ENCODE measurements at regions not wholly inside any gene's neighbourhood (a gene's known extent, or its start where the extent isn't known, plus 50 kb on each side); places are given as distances from the start of the nearest gene placed in this dataset.

DNA sequence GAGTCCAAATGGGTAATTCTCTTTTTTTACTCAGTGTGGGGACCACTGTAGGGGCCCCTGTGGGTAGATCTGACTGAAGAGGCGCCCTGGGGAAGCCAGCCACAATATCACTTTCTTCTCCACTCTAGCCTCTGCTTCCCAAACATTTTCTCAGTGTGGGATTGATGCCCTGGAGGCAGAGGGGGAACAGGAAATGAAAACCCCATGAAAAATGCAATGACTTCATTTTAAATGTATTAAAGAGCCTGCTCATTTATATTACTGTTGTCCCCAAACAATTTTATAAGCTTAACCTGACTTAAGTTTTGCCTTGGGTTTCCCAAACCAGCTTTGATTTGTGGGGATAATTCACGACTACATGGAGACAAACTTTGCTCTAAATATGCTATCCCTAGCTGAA lies 181.9 kb downstream of the C1orf94 start:
- intact Hi-C loops (cut with micrococcal nuclease), result no loop called here
- Histone ChIP-seq H3K9me3 (replicated peaks; ENCODE audit: control insufficient read depth, insufficient read depth, low read length) (no peaks in the 10 kb centered on the region), H3K36me3 (ENCODE audit: control insufficient read depth in 2 of 2, extremely low read depth in 1 of 2, insufficient read depth in 2 of 2, low read length in 2 of 2) (no peaks in the 10 kb centered on the region), H2AFZ (ENCODE audit: low read depth, low read length) (no peak overlapping the region), H3K27me3 (ENCODE audit: control insufficient read depth in 2 of 2, insufficient read depth in 2 of 2, low read length in 2 of 2) (no peaks in the 10 kb centered on the region), H3K4me1 (ENCODE audit: control insufficient read depth, extremely low read depth, insufficient read depth, low read length) (no peaks in the 10 kb centered on the region), H3K9me1 (replicated peaks; ENCODE audit: control insufficient read depth, extremely low read depth, insufficient read depth, low read length) (no peaks in the 10 kb centered on the region), H3K9ac (replicated peaks; ENCODE audit: extremely low read depth, insufficient read depth, low read length) (no peak overlapping the region), H3K27ac (ENCODE audit: insufficient read depth, low read depth, low read length) (no peak overlapping the region), H3K79me2 (ENCODE audit: control insufficient read depth, insufficient read depth, low read length) (no peaks in the 10 kb centered on the region), H3K4me2 (ENCODE audit: insufficient read depth, low read length) (no peak overlapping the region), H3K4me3 (replicated peaks in 1 of 3; ENCODE audit: insufficient read depth in 1 of 3, low read depth in 1 of 3, low read length in 3 of 3) (no peak overlapping the region), H4K20me1 (replicated peaks; ENCODE audit: control insufficient read depth, extremely low read depth, insufficient read depth, low read length) (no peaks in the 10 kb centered on the region)
- no peak for FAIRE-seq
- TF ChIP-seq EZH2 (IDR thresholded peaks at IDR 0.05; ENCODE audit: borderline replicate concordance, low read depth, low read length, severe bottlenecking) (no peak), FOS (IDR thresholded peaks at IDR 0.05; ENCODE audit: borderline replicate concordance, insufficient read depth, low read length) (no peak)
- CTCF ChIA-PET, result no interaction called here
- POLR2A ChIA-PET, result no interaction called here
- BruUV-seq (replicated peaks), result no TSS peak
- dilution Hi-C loops (cut with MboI; ENCODE audit: extremely low pct_ligation_motif_present, low sequenced_read_pairs), result no loop called here
- DNase-seq (ENCODE audit: low read depth, low spot score), result no peak

DNA sequence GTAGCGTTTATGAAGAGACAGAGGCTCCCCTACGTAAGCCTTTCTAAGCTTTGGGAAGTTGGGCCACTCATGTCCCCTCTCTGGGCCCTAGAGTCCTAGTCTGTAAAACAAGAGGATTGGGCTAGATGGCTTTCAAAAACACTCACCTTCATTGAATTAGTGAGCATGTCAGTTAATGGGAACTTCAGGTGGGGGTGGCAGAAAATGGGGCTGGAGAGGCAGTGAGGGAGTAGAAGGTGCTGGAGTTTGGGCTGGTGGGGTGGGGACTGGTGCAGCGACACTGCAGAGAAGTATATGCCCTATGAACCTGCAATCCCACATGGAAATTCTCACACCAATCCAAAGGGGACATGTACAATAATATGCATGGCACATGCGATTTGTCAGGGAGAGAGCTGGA lies 182.7 kb downstream of the C1orf94 start:
- Histone ChIP-seq H3K4me1 (ENCODE audit: control insufficient read depth, extremely low read depth, insufficient read depth, low read length) (no peaks in the 10 kb centered on the region), H3K9ac (replicated peaks; ENCODE audit: extremely low read depth, insufficient read depth, low read length) (no peak overlapping the region), H2AFZ (ENCODE audit: low read depth, low read length) (no peak overlapping the region), H3K36me3 (ENCODE audit: control insufficient read depth in 2 of 2, extremely low read depth in 1 of 2, insufficient read depth in 2 of 2, low read length in 2 of 2) (no peaks in the 10 kb centered on the region), H3K27ac (ENCODE audit: insufficient read depth, low read depth, low read length) (no peak overlapping the region), H3K27me3 (ENCODE audit: control insufficient read depth in 2 of 2, insufficient read depth in 2 of 2, low read length in 2 of 2) (no peaks in the 10 kb centered on the region), H3K79me2 (ENCODE audit: control insufficient read depth, insufficient read depth, low read length) (no peaks in the 10 kb centered on the region), H3K9me1 (replicated peaks; ENCODE audit: control insufficient read depth, extremely low read depth, insufficient read depth, low read length) (no peaks in the 10 kb centered on the region), H3K4me3 (replicated peaks in 1 of 3; ENCODE audit: insufficient read depth in 1 of 3, low read depth in 1 of 3, low read length in 3 of 3) (no peak overlapping the region), H3K4me2 (ENCODE audit: insufficient read depth, low read length) (no peak overlapping the region), H4K20me1 (replicated peaks; ENCODE audit: control insufficient read depth, extremely low read depth, insufficient read depth, low read length) (no peaks in the 10 kb centered on the region), H3K9me3 (replicated peaks; ENCODE audit: control insufficient read depth, insufficient read depth, low read length) (no peaks in the 10 kb centered on the region)
- no peak for DNase-seq (ENCODE audit: low read depth, low spot score)
- TF ChIP-seq POLR2A (IDR thresholded peaks at IDR 0.05; ENCODE audit: low read depth, low read length), result no peak
- TF ChIP-seq EZH2 (IDR thresholded peaks at IDR 0.05; ENCODE audit: borderline replicate concordance, low read depth, low read length, severe bottlenecking), result no peak
- no peak for TF ChIP-seq MYC (IDR thresholded peaks at IDR 0.05; ENCODE audit: low read depth, low read length)
- TF ChIP-seq POLR2AphosphoS5 (IDR thresholded peaks at IDR 0.05; ENCODE audit: insufficient read depth, low read depth, low read length), result no peak
- TF ChIP-seq, protein P1, sequence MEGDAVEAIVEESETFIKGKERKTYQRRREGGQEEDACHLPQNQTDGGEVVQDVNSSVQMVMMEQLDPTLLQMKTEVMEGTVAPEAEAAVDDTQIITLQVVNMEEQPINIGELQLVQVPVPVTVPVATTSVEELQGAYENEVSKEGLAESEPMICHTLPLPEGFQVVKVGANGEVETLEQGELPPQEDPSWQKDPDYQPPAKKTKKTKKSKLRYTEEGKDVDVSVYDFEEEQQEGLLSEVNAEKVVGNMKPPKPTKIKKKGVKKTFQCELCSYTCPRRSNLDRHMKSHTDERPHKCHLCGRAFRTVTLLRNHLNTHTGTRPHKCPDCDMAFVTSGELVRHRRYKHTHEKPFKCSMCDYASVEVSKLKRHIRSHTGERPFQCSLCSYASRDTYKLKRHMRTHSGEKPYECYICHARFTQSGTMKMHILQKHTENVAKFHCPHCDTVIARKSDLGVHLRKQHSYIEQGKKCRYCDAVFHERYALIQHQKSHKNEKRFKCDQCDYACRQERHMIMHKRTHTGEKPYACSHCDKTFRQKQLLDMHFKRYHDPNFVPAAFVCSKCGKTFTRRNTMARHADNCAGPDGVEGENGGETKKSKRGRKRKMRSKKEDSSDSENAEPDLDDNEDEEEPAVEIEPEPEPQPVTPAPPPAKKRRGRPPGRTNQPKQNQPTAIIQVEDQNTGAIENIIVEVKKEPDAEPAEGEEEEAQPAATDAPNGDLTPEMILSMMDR (IDR thresholded peaks at IDR 0.05; ENCODE audit: extremely low read depth in 1 of 2, insufficient read depth in 1 of 2, low read depth in 1 of 2, low read length in 2 of 2), result no peak
- TF ChIP-seq, protein P2, sequence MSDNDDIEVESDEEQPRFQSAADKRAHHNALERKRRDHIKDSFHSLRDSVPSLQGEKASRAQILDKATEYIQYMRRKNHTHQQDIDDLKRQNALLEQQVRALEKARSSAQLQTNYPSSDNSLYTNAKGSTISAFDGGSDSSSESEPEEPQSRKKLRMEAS (IDR thresholded peaks at IDR 0.05; ENCODE audit: insufficient read depth, insufficient read length), result no peak
- ChIA-PET CTCF (no interaction called here), POLR2A (no interaction called here)
- dilution Hi-C loops (cut with MboI; ENCODE audit: extremely low pct_ligation_motif_present, low sequenced_read_pairs) (no loop called here), intact Hi-C loops (cut with micrococcal nuclease) (no loop called here)
- FAIRE-seq, result no peak
- BruUV-seq (replicated peaks), result no TSS peak

All from endothelial cell of umbilical vein (primary cell).